Astrocyte of the spinal cord (primary cell): ENCODE measurements at regions not wholly inside any gene's neighbourhood (a gene's known extent, or its start where the extent isn't known, plus 50 kb on each side); places are given as distances from the start of the nearest gene placed in this dataset.
A peak's percentile ranks its signal among the peaks of the same experiment; 100 is the strongest.
"Not testable (repeated sequence)": the region's sequence is repeated elsewhere in the genome, so short reads cannot be mapped to it uniquely, and the experiment has no call there.

Source experiments
- DNase-seq: peaks from one replicate; pipeline ENCODE4 v3.0.0; 2011; ENCODE audit warnings: low read depth, low spot score
- H3K4me3 ChIP-seq: 2 replicates; pipeline ENCODE4 v1.5.1; 2011; ENCODE audit warnings: low read depth, mild to moderate bottlenecking, low read length, moderate library complexity
- in situ Hi-C: cut with HindIII; loops from 2 replicates; pipeline ENCODE4 v1.10.0; 2017; ENCODE audit warnings: low sequenced_read_pairs
- TF ChIP-seq, protein P1 (sequence below): IDR thresholded peaks from 2 replicates; pipeline ENCODE4 v1.5.1; 2012; ENCODE audit warnings: low read depth, mild to moderate bottlenecking, low read length, inconsistent platforms

GRCh38 chr4:128623508-128624215, 185.8 kb upstream of the JADE1 start:
- H3K4me3 ChIP-seq = no peak overlapping the region
- in situ Hi-C loops = no loop called here
- DNase-seq = no peak
- TF ChIP-seq, protein P1, sequence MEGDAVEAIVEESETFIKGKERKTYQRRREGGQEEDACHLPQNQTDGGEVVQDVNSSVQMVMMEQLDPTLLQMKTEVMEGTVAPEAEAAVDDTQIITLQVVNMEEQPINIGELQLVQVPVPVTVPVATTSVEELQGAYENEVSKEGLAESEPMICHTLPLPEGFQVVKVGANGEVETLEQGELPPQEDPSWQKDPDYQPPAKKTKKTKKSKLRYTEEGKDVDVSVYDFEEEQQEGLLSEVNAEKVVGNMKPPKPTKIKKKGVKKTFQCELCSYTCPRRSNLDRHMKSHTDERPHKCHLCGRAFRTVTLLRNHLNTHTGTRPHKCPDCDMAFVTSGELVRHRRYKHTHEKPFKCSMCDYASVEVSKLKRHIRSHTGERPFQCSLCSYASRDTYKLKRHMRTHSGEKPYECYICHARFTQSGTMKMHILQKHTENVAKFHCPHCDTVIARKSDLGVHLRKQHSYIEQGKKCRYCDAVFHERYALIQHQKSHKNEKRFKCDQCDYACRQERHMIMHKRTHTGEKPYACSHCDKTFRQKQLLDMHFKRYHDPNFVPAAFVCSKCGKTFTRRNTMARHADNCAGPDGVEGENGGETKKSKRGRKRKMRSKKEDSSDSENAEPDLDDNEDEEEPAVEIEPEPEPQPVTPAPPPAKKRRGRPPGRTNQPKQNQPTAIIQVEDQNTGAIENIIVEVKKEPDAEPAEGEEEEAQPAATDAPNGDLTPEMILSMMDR = no peak

- in situ Hi-C loops, DNase-seq, H3K4me3 ChIP-seq: not testable (repeated sequence)
Measured at GRCh38 chr4:128620279-128620965, 189.1 kb upstream of the JADE1 start.

- DNase-seq = no peak
- in situ Hi-C loops = no loop called here
- TF ChIP-seq, protein P1 = no peak
Measured at GRCh38 chr4:128615197-128615596, 194.3 kb upstream of the JADE1 start.

GRCh38 chr4:128608006-128608405, 201.5 kb upstream of the JADE1 start:
- in situ Hi-C loops = no loop called here
- no peak for DNase-seq
- TF ChIP-seq, protein P1 = no peak
- no peak overlapping the region for H3K4me3 ChIP-seq

More at GRCh38 chr4:128615197-128615596, 194.3 kb upstream of the JADE1 start:
- no peak overlapping the region for H3K4me3 ChIP-seq

DNA sequence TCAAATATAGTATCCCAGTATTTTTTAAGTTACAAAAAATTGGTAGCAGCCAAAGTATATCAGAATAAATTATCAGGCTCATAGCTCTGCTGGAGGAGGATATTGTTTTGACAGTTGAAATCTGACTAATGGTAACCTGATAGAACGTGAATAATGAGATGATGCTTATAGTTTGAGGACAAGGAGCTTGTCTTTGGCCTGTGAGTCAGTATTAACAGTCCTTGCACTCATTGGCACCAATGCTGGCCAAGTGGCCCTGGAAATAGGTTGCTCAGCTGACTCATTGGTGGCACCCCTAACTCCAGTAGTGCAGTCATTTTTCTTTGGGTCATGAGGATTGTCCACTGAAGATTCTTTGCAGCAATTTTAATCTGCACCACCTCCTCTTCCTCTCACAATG, 203.3 kb upstream of the JADE1 start:
- TF ChIP-seq, protein P1 = no peak
- H3K4me3 ChIP-seq = no peak overlapping the region
- DNase-seq = peak; percentile 46
- in situ Hi-C loops = no loop called here

DNA sequence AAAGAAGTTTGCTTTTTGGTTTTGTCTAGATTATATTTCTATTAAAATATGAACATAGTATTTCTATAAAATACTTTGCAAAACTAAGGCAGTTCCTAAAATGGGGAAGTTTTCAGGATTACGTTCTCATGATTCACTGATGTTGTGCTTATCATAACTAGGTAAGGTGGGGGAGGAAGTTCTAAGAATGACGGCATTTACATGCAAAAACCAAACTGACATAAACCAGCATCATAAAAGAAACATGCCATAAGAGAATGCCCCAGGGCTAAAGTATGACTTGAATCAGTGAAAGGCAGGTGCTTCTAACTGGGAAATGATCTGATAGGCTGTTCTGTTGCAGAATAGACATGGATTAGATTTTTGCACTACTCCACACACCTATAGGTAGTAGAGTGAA, 204.7 kb upstream of the JADE1 start:
- TF ChIP-seq, protein P1 = no peak
- in situ Hi-C loops = no loop called here
- no peak overlapping the region for H3K4me3 ChIP-seq
- no peak for DNase-seq

DNA sequence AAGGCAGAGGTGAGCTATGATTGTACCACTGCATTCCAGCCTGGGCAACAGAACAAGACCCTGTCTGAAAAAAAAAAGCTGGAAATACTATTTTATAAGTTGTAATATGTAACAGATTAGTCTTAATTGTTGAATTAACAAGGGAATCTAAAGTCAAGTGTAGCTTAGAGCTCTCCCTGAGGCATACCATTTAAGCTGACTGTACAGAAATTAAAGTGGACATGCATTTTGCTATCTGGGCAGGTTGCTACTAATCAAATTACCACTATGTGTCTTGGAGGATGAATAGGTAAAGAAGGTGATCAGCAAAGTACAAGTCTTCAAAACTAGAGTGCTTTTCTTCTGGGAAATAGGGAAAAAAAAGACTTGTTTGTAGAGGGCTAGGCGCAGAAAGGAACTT, 205.3 kb upstream of the JADE1 start:
- no peak for DNase-seq
- in situ Hi-C loops = no loop called here
- H3K4me3 ChIP-seq = no peak overlapping the region
- TF ChIP-seq, protein P1 = no peak
